ENCODE measurements at regions not wholly inside any gene's neighbourhood (a gene's known extent, or its start where the extent isn't known, plus 50 kb on each side); places are given as distances from the start of the nearest gene placed in this dataset.
"Not testable (repeated sequence)": the region's sequence is repeated elsewhere in the genome, so short reads cannot be mapped to it uniquely, and the experiment has no call there.

DNA sequence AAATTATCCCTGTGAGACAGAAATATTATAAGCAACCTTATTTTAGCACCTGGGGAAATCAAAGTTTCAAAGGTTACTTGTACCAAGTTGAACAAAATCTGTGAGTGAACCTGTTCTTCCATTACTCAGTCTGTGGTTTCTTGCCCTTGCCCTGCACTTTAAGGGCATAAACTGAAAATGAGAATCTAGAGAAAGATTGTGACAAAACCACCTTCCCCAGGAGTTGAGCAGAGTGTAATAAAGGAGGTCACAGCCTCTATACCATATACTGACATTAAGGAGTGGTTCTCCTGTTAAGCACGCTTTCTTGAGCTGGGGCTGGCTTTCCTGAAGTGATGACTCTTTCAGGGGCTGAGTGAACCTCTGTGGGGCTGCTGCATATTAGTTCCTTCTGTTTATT lies 143.4 kb downstream of the PDCD6IP start:
- TF ChIP-seq, protein P1, sequence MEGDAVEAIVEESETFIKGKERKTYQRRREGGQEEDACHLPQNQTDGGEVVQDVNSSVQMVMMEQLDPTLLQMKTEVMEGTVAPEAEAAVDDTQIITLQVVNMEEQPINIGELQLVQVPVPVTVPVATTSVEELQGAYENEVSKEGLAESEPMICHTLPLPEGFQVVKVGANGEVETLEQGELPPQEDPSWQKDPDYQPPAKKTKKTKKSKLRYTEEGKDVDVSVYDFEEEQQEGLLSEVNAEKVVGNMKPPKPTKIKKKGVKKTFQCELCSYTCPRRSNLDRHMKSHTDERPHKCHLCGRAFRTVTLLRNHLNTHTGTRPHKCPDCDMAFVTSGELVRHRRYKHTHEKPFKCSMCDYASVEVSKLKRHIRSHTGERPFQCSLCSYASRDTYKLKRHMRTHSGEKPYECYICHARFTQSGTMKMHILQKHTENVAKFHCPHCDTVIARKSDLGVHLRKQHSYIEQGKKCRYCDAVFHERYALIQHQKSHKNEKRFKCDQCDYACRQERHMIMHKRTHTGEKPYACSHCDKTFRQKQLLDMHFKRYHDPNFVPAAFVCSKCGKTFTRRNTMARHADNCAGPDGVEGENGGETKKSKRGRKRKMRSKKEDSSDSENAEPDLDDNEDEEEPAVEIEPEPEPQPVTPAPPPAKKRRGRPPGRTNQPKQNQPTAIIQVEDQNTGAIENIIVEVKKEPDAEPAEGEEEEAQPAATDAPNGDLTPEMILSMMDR (conservative IDR thresholded peaks at IDR 0.05; ENCODE audit: low read depth, low read length), result no peak
- DNase-seq (ENCODE audit: low read depth), result no peak
- H3K4me3 ChIP-seq (ENCODE audit: low read depth, low read length), result no peak overlapping the region

- TF ChIP-seq, protein P1 (conservative IDR thresholded peaks at IDR 0.05; ENCODE audit: low read depth, low read length), result no peak
- no peak for DNase-seq (ENCODE audit: low read depth)
Observed at GRCh38 chr3:33942483-33943150, 144.2 kb downstream of the PDCD6IP start.

GRCh38 chr3:33943277-33943676 lies 144.8 kb downstream of the PDCD6IP start:
- no peak for DNase-seq (ENCODE audit: low read depth)
- no peak overlapping the region for H3K4me3 ChIP-seq (ENCODE audit: low read depth, low read length)
- TF ChIP-seq, protein P1 (conservative IDR thresholded peaks at IDR 0.05; ENCODE audit: low read depth, low read length), result no peak

More at GRCh38 chr3:33942483-33943150, 144.2 kb downstream of the PDCD6IP start:
- no peak overlapping the region for H3K4me3 ChIP-seq (ENCODE audit: low read depth, low read length)

DNA sequence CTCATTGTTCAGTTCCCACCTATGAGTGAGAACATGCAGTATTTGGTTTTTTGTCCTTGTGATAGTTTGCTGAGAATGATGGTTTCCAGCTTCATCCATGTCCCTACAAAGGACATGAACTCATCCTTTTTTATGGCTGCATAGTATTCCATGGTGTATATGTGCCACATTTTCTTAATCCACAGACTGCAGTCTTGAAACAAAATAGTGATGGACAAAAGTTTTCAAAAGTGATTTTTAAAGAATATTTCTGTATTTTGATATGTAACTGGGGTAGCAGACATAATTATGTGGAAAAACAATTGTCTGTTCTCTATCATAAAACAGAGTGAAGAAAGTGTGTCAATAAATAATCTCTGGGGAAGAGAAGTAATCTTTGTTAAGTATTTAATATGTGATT lies 148.2 kb downstream of the PDCD6IP start:
- H3K4me3 ChIP-seq (ENCODE audit: low read depth, low read length); DNase-seq (ENCODE audit: low read depth): not testable (repeated sequence)

DNA sequence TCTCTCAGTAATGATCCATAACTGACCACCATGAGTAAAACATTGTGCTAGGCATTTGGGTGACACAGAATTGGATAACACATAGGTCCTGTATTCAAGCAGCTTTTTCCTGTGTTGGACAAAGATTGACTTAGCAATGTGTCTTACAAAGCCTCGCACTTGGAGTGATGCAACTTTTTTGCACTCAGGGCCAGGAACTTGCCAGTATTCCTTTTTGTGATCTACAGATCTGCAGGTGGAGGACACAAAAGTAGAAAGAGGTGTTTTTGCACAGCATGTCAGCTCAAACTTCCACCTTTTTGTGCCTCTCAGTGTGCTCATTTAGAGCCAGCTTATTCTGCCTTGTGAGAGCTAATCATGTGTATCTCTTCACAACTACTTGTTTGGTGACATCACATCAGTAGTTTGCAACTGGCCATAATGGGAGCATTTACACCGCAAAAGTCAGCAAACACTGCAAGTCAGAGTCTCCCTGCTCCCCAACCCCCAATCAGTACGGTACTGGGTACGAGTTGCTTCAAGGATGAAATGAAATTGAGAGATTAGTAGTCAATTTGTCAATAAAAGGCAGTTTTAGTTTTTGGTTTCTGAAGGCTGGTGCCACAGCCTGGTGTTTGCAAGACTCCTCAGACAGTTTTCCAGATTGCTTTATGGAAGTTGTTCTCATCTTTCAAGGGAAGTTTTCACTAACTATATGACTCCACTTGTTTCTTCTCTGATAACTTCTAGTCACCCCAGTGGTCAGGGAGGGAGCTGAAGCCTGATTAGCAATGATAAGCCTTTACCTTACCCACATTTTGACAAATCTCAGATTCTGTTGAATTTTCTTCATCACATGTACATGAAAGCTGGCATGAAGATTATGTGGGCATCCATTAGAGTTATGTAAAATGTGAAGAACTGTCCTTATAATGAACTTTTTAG lies 149.1 kb downstream of the PDCD6IP start:
- no peak overlapping the region for H3K4me3 ChIP-seq (ENCODE audit: low read depth, low read length)
- no peak for DNase-seq (ENCODE audit: low read depth)
- TF ChIP-seq, protein P1 (conservative IDR thresholded peaks at IDR 0.05; ENCODE audit: low read depth, low read length), result no peak

DNA sequence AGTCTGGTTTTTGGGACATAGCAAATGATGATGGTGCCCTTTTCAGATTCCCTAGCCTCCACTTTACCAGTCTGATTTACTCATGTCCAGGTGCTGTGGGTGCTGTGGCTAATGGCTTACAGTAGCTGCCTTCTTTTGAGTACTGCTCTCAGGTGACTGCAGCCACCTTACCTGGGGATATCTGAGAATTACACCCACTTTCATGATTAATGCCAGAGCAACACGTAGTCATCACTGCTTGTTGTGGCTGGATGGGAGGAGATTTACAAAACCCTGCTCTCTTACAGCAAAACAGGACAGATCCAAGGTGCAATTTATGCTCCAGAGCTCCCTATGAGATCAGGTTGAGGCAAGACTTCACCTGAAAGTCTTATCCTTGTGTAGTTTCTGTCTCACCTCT lies 150.6 kb downstream of the PDCD6IP start:
- TF ChIP-seq, protein P1 (conservative IDR thresholded peaks at IDR 0.05; ENCODE audit: low read depth, low read length), result no peak
- H3K4me3 ChIP-seq (ENCODE audit: low read depth, low read length), result no peak overlapping the region
- no peak for DNase-seq (ENCODE audit: low read depth)

- no peak for DNase-seq (ENCODE audit: low read depth)
- TF ChIP-seq, protein P1 (conservative IDR thresholded peaks at IDR 0.05; ENCODE audit: low read depth, low read length), result no peak
- H3K4me3 ChIP-seq (ENCODE audit: low read depth, low read length), result no peak overlapping the region
Observed at GRCh38 chr3:33954956-33955355, 156.5 kb downstream of the PDCD6IP start.
